OCI-LY7 (cell line): ENCODE measurements at regions not wholly inside any gene's neighbourhood (a gene's known extent, or its start where the extent isn't known, plus 50 kb on each side); places are given as distances from the start of the nearest gene placed in this dataset.

ENCODE experiments used
- BruUV-seq: library from RNA; stranded (reverse); fragments of 400-500 nt; replicated peaks from 2 replicates; lab custom pipeline; 2021; lab: Mats Ljungman, UMichigan
- CTCF ChIA-PET: fragments of 300-600 bp; sonication (Branson Sonifier 250); formaldehyde crosslinking; loops from one replicate; lab custom pipeline; 2022; ENCODE audit warnings: antibody characterized with exemption; ENCODE audit not compliant: unreplicated experiment; lab: Charles Lee
- POLR2A ChIA-PET: fragments of 300-600 bp; sonication (Branson Sonifier 250); formaldehyde crosslinking; loops from one replicate; lab custom pipeline; 2022; ENCODE audit warnings: antibody characterized with exemption; lab: Charles Lee
- DNase-seq: peaks from one replicate; pipeline ENCODE4 v3.0.0-alpha.2; 2015; ENCODE audit warnings: low spot score
- H2AFZ ChIP-seq: fragments of 200-600 bp; sonication (generic), shearing (Covaris generic); 2 replicates; pipeline ENCODE4 v1.6.1; 2014; ENCODE audit warnings: mild to moderate bottlenecking, antibody characterized with exemption, low read length, moderate library complexity
- H3K27ac ChIP-seq: fragments of 200-600 bp; sonication (generic); 2 replicates; pipeline ENCODE4 v1.5.1; 2014; ENCODE audit warnings: mixed run types, low read depth, mild to moderate bottlenecking, moderate library complexity, low read length, inconsistent platforms; ENCODE audit not compliant: poor library complexity, severe bottlenecking
- H3K36me3 ChIP-seq: fragments of 200-600 bp; sonication (generic); 2 replicates; pipeline ENCODE4 v1.6.1; 2014; ENCODE audit warnings: mild to moderate bottlenecking, antibody characterized with exemption, low read length, moderate library complexity, mixed read lengths; ENCODE audit not compliant: insufficient read depth
- H3K4me1 ChIP-seq: fragments of 200-600 bp; sonication (generic); 2 replicates; pipeline ENCODE4 v1.5.1; 2014; ENCODE audit warnings: mild to moderate bottlenecking, low read length; ENCODE audit not compliant: insufficient read depth, poor library complexity, severe bottlenecking
- H3K4me2 ChIP-seq: fragments of 200-600 bp; sonication (generic); 2 replicates; pipeline ENCODE4 v1.6.1; 2014; ENCODE audit warnings: mild to moderate bottlenecking, low read length
- H3K4me3 ChIP-seq: fragments of 200-600 bp; sonication (generic); 2 replicates; pipeline ENCODE4 v1.5.1; 2014; ENCODE audit warnings: mild to moderate bottlenecking, low read depth, low read length; ENCODE audit not compliant: poor library complexity, severe bottlenecking
- H3K79me2 ChIP-seq: fragments of 200-600 bp; sonication (generic); 2 replicates; pipeline ENCODE4 v1.6.1; 2016; ENCODE audit warnings: low read depth, mild to moderate bottlenecking, low read length, moderate library complexity, mixed read lengths; ENCODE audit not compliant: insufficient read depth
- H3K9me2 ChIP-seq: fragments of 200-600 bp; sonication (generic); 2 replicates; pipeline ENCODE4 v1.6.1; 2016; ENCODE audit warnings: mild to moderate bottlenecking, low read length, mixed read lengths; ENCODE audit not compliant: insufficient read depth
- H3K9me3 ChIP-seq: fragments of 200-600 bp; sonication (generic); 2 replicates; pipeline ENCODE4 v1.6.1; 2014; ENCODE audit warnings: mild to moderate bottlenecking, mixed run types, low read length, mixed read lengths
- H4K20me1 ChIP-seq: fragments of 200-600 bp; sonication (generic); 2 replicates; pipeline ENCODE4 v1.6.1; 2014; ENCODE audit warnings: mild to moderate bottlenecking, antibody characterized with exemption, low read length, moderate library complexity, mixed read lengths; ENCODE audit not compliant: insufficient read depth
- CTCF ChIP-seq: fragments of 200-600 bp; sonication (generic); conservative IDR thresholded peaks from 2 replicates; pipeline ENCODE4 v1.5.1; 2014; ENCODE audit warnings: mild to moderate bottlenecking, antibody characterized with exemption, low read length, moderate library complexity, mixed read lengths
- EZH2phosphoT487 ChIP-seq: fragments of 200-600 bp; sonication (generic); IDR thresholded peaks from 2 replicates; pipeline ENCODE4 v1.6.1; 2018; ENCODE audit warnings: low read depth, borderline replicate concordance, mild to moderate bottlenecking, mixed run types, antibody characterized with exemption, low read length, moderate library complexity, mixed read lengths
- intact Hi-C: fragments of 100-400 bp; cut with micrococcal nuclease; formaldehyde crosslinking; loops from one replicate; pipeline ENCODE4 v1.10.0; 2022; ENCODE audit not compliant: unreplicated experiment

DNA sequence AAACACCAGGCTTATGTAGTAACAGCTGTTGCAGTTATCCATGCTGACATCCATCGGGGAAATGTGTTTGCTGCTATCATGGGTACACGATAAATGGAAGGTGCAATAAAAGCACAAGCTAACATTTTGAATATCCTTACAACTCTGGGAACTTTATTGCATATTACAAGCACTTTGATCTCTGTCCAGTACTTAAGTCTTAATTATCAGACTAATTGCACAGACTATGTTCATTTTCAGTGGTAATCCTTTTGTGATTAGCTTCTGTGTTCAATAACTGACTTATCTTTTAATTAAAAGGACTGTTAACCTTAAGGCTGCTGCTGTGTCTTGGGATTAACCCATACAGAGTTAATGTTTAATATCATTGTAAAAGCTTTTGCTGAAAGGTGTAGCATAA is 101.4 kb upstream of the ATP5MC3 start:
- BruUV-seq: no TSS peak
- Histone ChIP-seq H3K36me3 (no peaks in the 10 kb centered on the region), H4K20me1 (no peaks in the 10 kb centered on the region), H3K79me2 (no peaks in the 10 kb centered on the region), H3K27ac (no peak overlapping the region), H3K4me2 (no peak overlapping the region), H3K4me3 (no peak overlapping the region), H2AFZ (no peak overlapping the region), H3K9me2 (no peaks in the 10 kb centered on the region), H3K4me1 (no peaks in the 10 kb centered on the region), H3K9me3 (no peaks in the 10 kb centered on the region)
- no peak for DNase-seq
- intact Hi-C loops: loop anchor here (10.0 kb wide), 2 partner anchors 248 to 538 kb away; no protein-coding TSS in a partner anchor
- ChIA-PET CTCF (no interaction called here), POLR2A (interaction anchor here (1.1 kb wide), 1 partner anchor 10 kb away, joined by 3 read pairs; no protein-coding TSS in a partner anchor)
- no peak for TF ChIP-seq EZH2phosphoT487
- TF ChIP-seq CTCF: no peak

DNA sequence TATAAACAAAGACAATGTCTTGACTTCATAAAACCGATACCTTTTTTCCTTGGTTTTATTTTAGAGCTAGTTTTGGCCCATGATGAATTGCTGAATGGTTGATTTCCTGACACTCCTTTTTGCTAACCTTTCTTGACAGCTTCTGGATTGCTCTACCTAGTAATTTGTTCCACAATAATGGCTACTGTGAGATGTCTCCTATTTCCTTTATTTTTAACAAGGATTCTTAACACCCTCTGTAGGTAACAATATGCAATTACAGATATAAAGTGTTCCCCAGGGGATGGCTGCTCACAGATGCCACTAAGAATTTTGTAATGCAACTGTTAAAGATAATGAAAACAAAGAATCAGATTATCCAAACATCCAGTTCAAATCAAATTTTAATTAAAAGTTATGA is 100.8 kb upstream of the ATP5MC3 start:
- Histone ChIP-seq H3K4me3 (no peak overlapping the region), H2AFZ (peak overlapping the region; percentile 48; the same call in 1 of the 2 replicates), H3K79me2 (no peaks in the 10 kb centered on the region), H4K20me1 (no peaks in the 10 kb centered on the region), H3K9me2 (no peaks in the 10 kb centered on the region), H3K9me3 (no peaks in the 10 kb centered on the region), H3K4me1 (no peaks in the 10 kb centered on the region), H3K27ac (no peak overlapping the region), H3K4me2 (no peak overlapping the region), H3K36me3 (no peaks in the 10 kb centered on the region)
- intact Hi-C loops: loop anchor here (10.0 kb wide), 2 partner anchors 247 to 537 kb away; no protein-coding TSS in a partner anchor
- ChIA-PET POLR2A (interaction anchor here (0.7 kb wide), 1 partner anchor 78 kb away, joined by 4 read pairs; no protein-coding TSS in a partner anchor), CTCF (no interaction called here)
- peak; percentile 46 for DNase-seq
- BruUV-seq: no TSS peak
- TF ChIP-seq EZH2phosphoT487: no peak
- peak; percentile 78 for TF ChIP-seq CTCF

DNA sequence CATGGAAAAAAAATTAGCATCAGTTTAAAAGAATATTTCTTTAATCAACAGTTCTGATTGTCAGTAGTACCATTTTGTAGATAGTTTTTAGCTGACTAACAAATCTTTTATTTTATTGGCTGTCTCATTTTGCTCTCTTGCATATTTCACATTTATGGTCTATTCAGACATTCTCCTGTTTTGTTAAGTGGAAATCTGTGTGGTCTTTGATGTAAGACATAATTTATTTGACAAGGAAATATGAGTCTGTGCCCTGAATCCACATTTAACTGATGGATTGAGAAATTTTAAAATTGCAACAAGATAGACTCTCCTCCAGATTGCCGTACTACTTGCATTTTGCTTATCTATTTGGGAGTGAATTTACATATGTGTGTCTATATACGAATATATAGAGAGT is 96.3 kb upstream of the ATP5MC3 start:
- no peaks in the 10 kb centered on the region for H3K9me2 ChIP-seq
- no peak overlapping the region for H3K4me3 ChIP-seq
- CTCF ChIA-PET: no interaction called here
- H4K20me1 ChIP-seq: no peaks in the 10 kb centered on the region
- no peak overlapping the region for H2AFZ ChIP-seq
- no peak overlapping the region for H3K4me2 ChIP-seq
- no peaks in the 10 kb centered on the region for H3K79me2 ChIP-seq
- no peak for DNase-seq
- no peaks in the 10 kb centered on the region for H3K36me3 ChIP-seq
- H3K27ac ChIP-seq: no peak overlapping the region
- no peaks in the 10 kb centered on the region for H3K4me1 ChIP-seq
- no TSS peak for BruUV-seq
- intact Hi-C loops: no loop called here
- H3K9me3 ChIP-seq: no peaks in the 10 kb centered on the region
- TF ChIP-seq EZH2phosphoT487 (no peak), CTCF (no peak)
- POLR2A ChIA-PET: interaction anchor here (0.8 to 1.8 kb wide), 2 partner anchors 8 to 16 kb away, joined by 4 to 7 read pairs; no protein-coding TSS in a partner anchor
